Left lung (tissue), 4 donors: ENCODE measurements at regions not wholly inside any gene's neighbourhood (a gene's known extent, or its start where the extent isn't known, plus 50 kb on each side); places are given as distances from the start of the nearest gene placed in this dataset.
"Not testable (repeated sequence)": the region's sequence is repeated elsewhere in the genome, so short reads cannot be mapped to it uniquely, and the experiment has no call there.

ENCODE experiments used
- ATAC-seq: fragments of 200-7000 bp; cut with Tn5 transposase; one replicate; pipeline ENCODE4 v1.9.1; 2020; ENCODE audit warnings: moderate library complexity
- DNase-seq, 4 donors: peaks; one replicate each; pipeline ENCODE4 v3.0.0-alpha.2; 2013 to 2020
- H3K27ac ChIP-seq, 2 donors: fragments of 200-600 bp; sonication (generic) in 1 of 2; one replicate each; pipeline versions ENCODE4 v1.5.0 to v1.8.0; 2020 to 2021
- H3K27me3 ChIP-seq, 2 donors: fragments of 200-600 bp; sonication (generic) in 1 of 2; one replicate each; pipeline versions ENCODE4 v1.5.0 to v1.8.0; 2020 to 2021
- H3K36me3 ChIP-seq, 2 donors: fragments of 200-600 bp; sonication (generic) in 1 of 2; one replicate each; pipeline versions ENCODE4 v1.5.0 to v1.8.0; 2020 to 2021
- H3K4me1 ChIP-seq, 2 donors: fragments of 200-600 bp; one replicate each; pipeline ENCODE4 v1.8.0; 2021
- H3K4me3 ChIP-seq, 2 donors: fragments of 200-600 bp; sonication (generic) in 1 of 2; one replicate each; pipeline versions ENCODE4 v1.5.0 to v1.8.0; 2020 to 2021; ENCODE audit warnings: mild to moderate bottlenecking in 1 of 2
- H3K9me3 ChIP-seq, 2 donors: fragments of 200-600 bp; sonication (generic) in 1 of 2; one replicate each; pipeline versions ENCODE4 v1.5.0 to v1.8.0; 2020 to 2021
- intact Hi-C, 2 donors: fragments of 100-400 bp; cut with DNase I; formaldehyde crosslinking; loops; one replicate each; pipeline versions ENCODE4 v1.11.2 to v1.14.2; 2022
- TF ChIP-seq, protein P1 (sequence below), 2 donors: fragments of 200-600 bp; sonication (generic) in 1 of 2; IDR thresholded peaks; one replicate each; pipeline versions ENCODE4 v1.5.0 to v1.8.0; 2021; ENCODE audit warnings: antibody characterized with exemption in 2 of 2
- donor health status: DM: no; HTN: yes; CAD: no.
- donor health status: DM: no; HTN: no; CAD: no.

DNA sequence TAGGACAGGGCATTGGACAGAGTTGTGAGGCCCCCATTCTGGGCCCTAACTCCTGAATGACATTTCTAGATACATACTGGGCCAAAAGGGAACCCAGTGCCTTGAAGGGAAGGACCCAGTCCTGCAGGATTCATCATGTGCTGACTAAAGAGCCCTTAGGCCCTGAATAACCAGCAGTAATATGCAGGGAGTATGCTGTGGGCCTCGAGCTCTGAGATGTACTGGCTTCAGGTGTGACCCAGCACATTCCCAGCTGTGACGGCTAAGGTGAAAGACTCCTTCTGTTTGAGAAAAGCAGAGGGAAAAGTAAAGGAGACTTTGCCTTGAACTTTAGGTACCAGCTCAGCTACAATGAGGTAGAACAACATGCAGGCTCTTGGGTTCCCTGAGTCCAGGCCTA, 138.2 kb upstream of the HUWE1 start:
- H3K27ac ChIP-seq: no peak overlapping the region
- ATAC-seq: no peak

DNA sequence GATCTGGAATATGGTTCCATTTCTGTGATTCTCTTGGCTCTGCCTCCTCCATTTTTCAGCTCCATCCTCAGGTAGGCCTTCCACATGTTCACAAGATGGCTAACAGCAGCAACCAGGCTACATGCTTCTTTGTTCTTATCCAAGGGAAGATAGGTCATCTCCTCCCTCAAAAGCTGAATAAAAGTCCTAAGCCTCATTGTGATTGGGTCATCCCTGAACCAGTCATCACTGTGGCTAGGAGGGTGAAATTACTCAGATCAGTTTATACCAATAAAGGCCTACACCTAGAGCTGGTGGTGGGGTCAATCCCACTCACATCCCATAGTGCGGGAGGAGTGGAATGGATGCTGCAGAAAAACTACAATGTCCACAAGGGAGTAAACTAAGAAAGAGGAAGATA, 131.6 kb upstream of the HUWE1 start:
- H3K4me1 ChIP-seq, DNase-seq, H3K9me3 ChIP-seq, H3K4me3 ChIP-seq, intact Hi-C loops, H3K27ac ChIP-seq, H3K27me3 ChIP-seq, ATAC-seq, H3K36me3 ChIP-seq: not testable (repeated sequence)

More for the DNA sequence above, 138.2 kb upstream of the HUWE1 start:
- no peaks in the 10 kb centered on the region for H3K4me1 ChIP-seq
- TF ChIP-seq, protein P1, sequence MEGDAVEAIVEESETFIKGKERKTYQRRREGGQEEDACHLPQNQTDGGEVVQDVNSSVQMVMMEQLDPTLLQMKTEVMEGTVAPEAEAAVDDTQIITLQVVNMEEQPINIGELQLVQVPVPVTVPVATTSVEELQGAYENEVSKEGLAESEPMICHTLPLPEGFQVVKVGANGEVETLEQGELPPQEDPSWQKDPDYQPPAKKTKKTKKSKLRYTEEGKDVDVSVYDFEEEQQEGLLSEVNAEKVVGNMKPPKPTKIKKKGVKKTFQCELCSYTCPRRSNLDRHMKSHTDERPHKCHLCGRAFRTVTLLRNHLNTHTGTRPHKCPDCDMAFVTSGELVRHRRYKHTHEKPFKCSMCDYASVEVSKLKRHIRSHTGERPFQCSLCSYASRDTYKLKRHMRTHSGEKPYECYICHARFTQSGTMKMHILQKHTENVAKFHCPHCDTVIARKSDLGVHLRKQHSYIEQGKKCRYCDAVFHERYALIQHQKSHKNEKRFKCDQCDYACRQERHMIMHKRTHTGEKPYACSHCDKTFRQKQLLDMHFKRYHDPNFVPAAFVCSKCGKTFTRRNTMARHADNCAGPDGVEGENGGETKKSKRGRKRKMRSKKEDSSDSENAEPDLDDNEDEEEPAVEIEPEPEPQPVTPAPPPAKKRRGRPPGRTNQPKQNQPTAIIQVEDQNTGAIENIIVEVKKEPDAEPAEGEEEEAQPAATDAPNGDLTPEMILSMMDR (IDR thresholded peaks at IDR 0.05): no peak
- no peaks in the 10 kb centered on the region for H3K9me3 ChIP-seq
- H3K4me3 ChIP-seq: no peak overlapping the region
- H3K27me3 ChIP-seq: no peaks in the 10 kb centered on the region
- intact Hi-C loops: no loop called here
- no peaks in the 10 kb centered on the region for H3K36me3 ChIP-seq
- no peak for DNase-seq

DNA sequence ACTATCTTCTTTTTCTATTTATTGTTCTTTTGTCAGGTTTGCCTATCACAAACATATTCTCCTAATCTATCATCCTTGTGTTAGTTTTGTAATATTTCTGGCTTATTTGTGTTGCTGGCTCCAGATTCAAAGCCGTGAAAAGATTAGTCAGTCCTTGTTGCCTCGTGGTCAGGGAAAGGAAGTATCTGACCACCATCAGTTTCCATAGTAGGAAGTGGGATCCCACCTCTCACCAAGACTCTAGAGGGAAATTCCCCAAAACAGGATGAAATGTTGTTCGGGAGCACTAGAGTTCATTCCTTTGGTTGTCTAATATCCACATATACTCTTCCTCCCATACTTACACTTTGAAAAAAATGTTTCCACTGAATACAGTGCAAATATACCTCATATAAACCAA, 131.0 kb upstream of the HUWE1 start:
- Histone ChIP-seq H3K9me3 (no peaks in the 10 kb centered on the region), H3K27ac (no peak overlapping the region), H3K36me3 (no peaks in the 10 kb centered on the region), H3K27me3 (no peaks in the 10 kb centered on the region), H3K4me3 (no peak overlapping the region), H3K4me1 (no peaks in the 10 kb centered on the region)
- ATAC-seq (no peak), DNase-seq (no peak)
- intact Hi-C loops: no loop called here
- TF ChIP-seq, protein P1 (IDR thresholded peaks at IDR 0.05): no peak

DNA sequence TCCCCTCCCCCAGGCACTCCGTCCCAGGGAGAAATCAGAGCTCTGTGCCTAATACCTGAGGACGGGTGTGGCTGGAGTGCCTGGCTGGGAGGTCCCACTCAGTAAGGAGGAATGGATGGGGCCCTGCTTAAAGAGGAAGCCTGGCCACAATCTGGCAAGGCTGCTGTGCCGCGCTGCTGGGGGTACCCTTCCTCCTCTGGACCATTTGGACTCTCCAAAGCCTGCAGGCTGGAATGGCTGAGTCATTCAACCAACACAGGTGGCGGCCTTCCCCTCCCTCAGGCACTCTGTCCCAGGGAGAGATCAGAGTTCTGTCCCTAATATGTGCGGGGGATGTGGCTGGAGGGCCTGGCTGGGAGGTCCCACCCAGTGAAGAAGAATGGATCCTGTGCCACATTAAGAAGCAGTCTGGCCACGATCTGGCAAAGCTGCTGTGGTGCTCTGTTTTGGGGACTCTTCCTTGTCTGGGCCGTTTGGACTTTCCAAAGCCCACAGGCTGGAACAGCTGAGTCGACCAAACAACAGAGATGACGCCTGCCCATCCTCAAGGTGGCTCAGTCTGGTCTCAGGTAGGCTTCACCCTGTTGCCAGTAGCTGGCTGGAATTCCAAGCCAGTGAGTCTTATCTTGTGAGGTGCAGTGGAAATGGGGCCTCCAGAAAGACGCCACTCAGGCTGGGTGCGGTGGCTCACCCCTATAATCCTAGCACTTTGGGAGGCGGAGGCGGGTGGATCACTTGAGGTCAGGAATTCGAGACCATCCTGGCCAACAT, 127.3 kb upstream of the HUWE1 start:
- ATAC-seq (no peak), DNase-seq (no peak)
- no peak overlapping the region for H3K27ac ChIP-seq
- no peaks in the 10 kb centered on the region for H3K4me1 ChIP-seq
- TF ChIP-seq, protein P1 (IDR thresholded peaks at IDR 0.05): no peak
- intact Hi-C loops: no loop called here
- no peaks in the 10 kb centered on the region for H3K9me3 ChIP-seq
- no peaks in the 10 kb centered on the region for H3K36me3 ChIP-seq
- H3K27me3 ChIP-seq: no peaks in the 10 kb centered on the region
- H3K4me3 ChIP-seq: no peak overlapping the region

DNA sequence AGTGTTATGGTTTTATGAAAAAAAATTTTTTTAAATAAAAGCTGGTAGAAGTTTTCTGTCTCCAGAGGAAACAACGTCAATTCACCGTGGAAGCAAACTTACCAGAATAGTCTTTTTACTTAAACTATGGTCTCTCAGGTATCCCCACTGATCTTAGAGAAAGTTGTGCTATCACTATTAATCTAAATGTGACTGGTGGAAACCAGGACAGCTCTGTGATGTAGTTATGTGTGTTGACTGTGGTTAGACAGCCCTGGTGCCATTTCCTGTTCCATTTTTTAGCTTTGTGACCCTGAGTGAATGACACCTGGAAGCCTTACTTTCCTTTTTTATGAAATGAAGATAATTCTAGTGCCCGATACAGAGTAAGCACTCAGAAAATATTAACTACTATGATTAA, 111.8 kb upstream of the HUWE1 start:
- intact Hi-C loops: no loop called here
- TF ChIP-seq, protein P1 (IDR thresholded peaks at IDR 0.05): no peak
- Histone ChIP-seq H3K4me1 (no peaks in the 10 kb centered on the region), H3K27me3 (no peaks in the 10 kb centered on the region), H3K27ac (no peak overlapping the region), H3K9me3 (peaks cover 0 to 4% of the 10 kb centered on the region in 2 donors), H3K36me3 (no peaks in the 10 kb centered on the region), H3K4me3 (no peak overlapping the region)
- ATAC-seq: no peak
- no peak for DNase-seq

DNA sequence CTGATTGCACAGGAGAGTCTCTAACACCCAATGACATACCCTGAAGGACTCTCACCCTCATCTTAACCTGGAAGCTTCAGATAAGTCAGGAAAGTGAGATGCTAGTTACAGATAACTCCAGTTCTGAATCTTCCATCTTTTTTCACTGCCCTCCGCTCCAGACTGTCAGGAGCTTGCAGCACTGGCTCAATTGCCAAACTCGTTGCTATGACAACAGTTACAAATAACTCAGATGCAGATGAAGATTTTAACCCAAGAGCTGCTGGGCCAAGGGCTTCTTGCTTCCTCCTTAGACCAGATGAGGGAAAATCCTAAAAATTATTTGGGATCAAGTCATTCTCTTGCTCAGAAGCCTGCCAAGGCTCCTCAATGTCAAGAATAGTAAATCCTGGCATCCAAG, 109.1 kb upstream of the HUWE1 start:
- TF ChIP-seq, protein P1 (IDR thresholded peaks at IDR 0.05): no peak
- Histone ChIP-seq H3K36me3 (no peaks in the 10 kb centered on the region), H3K27me3 (no peaks in the 10 kb centered on the region), H3K27ac (no peak overlapping the region), H3K4me3 (no peak overlapping the region), H3K4me1 (no peaks in the 10 kb centered on the region), H3K9me3 (peaks cover 0 to 4% of the 10 kb centered on the region in 2 donors)
- DNase-seq (peak in 1 of 4 donors; percentile 32), ATAC-seq (no peak)
- intact Hi-C loops: no loop called here
